ENCODE measurements at regions not wholly inside any gene's neighbourhood (a gene's known extent, or its start where the extent isn't known, plus 50 kb on each side); places are given as distances from the start of the nearest gene placed in this dataset.

DNA sequence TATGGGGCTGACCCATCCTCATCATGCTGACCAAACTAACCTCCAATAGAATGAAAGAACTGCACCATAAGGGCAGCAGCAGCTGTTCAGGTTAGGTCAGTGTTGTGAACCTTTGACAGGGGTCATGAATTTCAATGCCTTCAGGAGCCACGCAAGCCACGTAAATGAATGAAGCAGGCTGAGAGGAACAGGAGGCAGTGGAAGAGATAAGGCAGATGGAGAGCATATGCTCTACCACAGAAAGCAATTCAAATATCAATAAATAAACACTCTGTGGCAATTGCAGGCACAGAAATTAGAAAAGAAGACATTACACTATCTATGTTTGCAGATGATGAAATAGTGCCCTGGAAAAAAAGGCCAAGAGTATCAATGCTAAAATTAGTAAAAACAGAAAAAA, 56.3 kb downstream of the SCG2 start:
- Histone ChIP-seq H3K9me3 (replicated peaks) (no peaks in the 10 kb centered on the region), H3K4me3 (no peak overlapping the region), H3K36me3 (no peaks in the 10 kb centered on the region), H3K27me3 (peaks cover 3% of the 10 kb centered on the region; the same call in 1 of the 2 replicates), H3K4me1 (no peaks in the 10 kb centered on the region), H3K27ac (no peak overlapping the region)
- DNase-seq: no peak

Measured in SJCRH30 (cell line).